CD14-positive monocyte (primary cell): ENCODE measurements at regions not wholly inside any gene's neighbourhood (a gene's known extent, or its start where the extent isn't known, plus 50 kb on each side); places are given as distances from the start of the nearest gene placed in this dataset.

Experiments used
- DNase-seq, 3 donors: peaks; one replicate each; pipeline ENCODE4 v3.0.0-alpha.2; 2011 to 2022
- H2AFZ ChIP-seq: 2 replicates; pipeline ENCODE4 v1.6.0; 2012; ENCODE audit warnings: mild to moderate bottlenecking, low read depth, low read length, inconsistent platforms; ENCODE audit not compliant: insufficient read depth, poor library complexity, severe bottlenecking
- H3K27ac ChIP-seq, 2 donors: 1 replicate in 1 of 2; 2 replicates in 1 of 2; pipeline ENCODE4 v1.5.1; 2012 to 2013; ENCODE audit warnings: low read length in 2 of 2, control low read depth in 1 of 2, inconsistent platforms in 1 of 2, low read depth in 1 of 2, mild to moderate bottlenecking in 1 of 2
- H3K27me3 ChIP-seq, 2 donors: one replicate each; pipeline versions ENCODE4 v1.6.0 to v1.6.1; 2011 to 2013; ENCODE audit warnings: low read length in 2 of 2; ENCODE audit not compliant: control insufficient read depth in 2 of 2, insufficient read depth in 2 of 2
- H3K36me3 ChIP-seq, 2 donors: replicated peaks in 1 of 2; 1 replicate in 1 of 2; 2 replicates in 1 of 2; pipeline versions ENCODE4 v1.5.1 to v1.6.1; 2012 to 2013; ENCODE audit warnings: low read length in 2 of 2, control low read depth in 1 of 2, inconsistent platforms in 1 of 2, mild to moderate bottlenecking in 1 of 2; ENCODE audit not compliant: insufficient read depth in 2 of 2, control insufficient read depth in 1 of 2
- H3K4me1 ChIP-seq, 2 donors: 1 replicate in 1 of 2; 2 replicates in 1 of 2; pipeline versions ENCODE4 v1.5.1 to v1.6.1; 2012 to 2013; ENCODE audit warnings: low read length in 2 of 2, control low read depth in 1 of 2, inconsistent platforms in 1 of 2, mild to moderate bottlenecking in 1 of 2, moderate library complexity in 1 of 2; ENCODE audit not compliant: insufficient read depth in 2 of 2, control insufficient read depth in 1 of 2
- H3K4me2 ChIP-seq: replicated peaks from 2 replicates; pipeline ENCODE3; 2012; ENCODE audit warnings: low read length, moderate library complexity, mild to moderate bottlenecking; ENCODE audit not compliant: poor library complexity, severe bottlenecking; ENCODE audit errors: extremely low read depth
- H3K4me3 ChIP-seq, 3 experiments: fragments of 200-600 bp in 1 of 3; sonication (generic) in 1 of 3; replicated peaks in 1 of 3; 1 replicate in 2 of 3; 2 replicates in 1 of 3; pipeline ENCODE4 v1.5.1; 2011 to 2013; ENCODE audit warnings: low read length in 3 of 3, mild to moderate bottlenecking in 3 of 3, control low read depth in 2 of 3, low read depth in 2 of 3, inconsistent platforms in 1 of 3, moderate library complexity in 1 of 3
- H3K79me2 ChIP-seq: 2 replicates; pipeline ENCODE4 v1.6.0; 2012; ENCODE audit warnings: mild to moderate bottlenecking, control low read depth, inconsistent platforms, low read length, moderate library complexity; ENCODE audit not compliant: insufficient read depth
- H3K9ac ChIP-seq: 2 replicates; pipeline ENCODE4 v1.6.0; 2017; ENCODE audit warnings: low read length, mild to moderate bottlenecking; ENCODE audit not compliant: insufficient read depth, poor library complexity, severe bottlenecking
- H3K9me3 ChIP-seq, 2 donors: replicated peaks in 1 of 2; 1 replicate in 1 of 2; 2 replicates in 1 of 2; pipeline versions ENCODE4 v1.5.1 to v1.6.1; 2012 to 2013; ENCODE audit warnings: low read length in 2 of 2, control low read depth in 1 of 2; ENCODE audit not compliant: control insufficient read depth in 1 of 2, insufficient read depth in 1 of 2
- H4K20me1 ChIP-seq: 2 replicates; pipeline ENCODE4 v1.6.0; 2012; ENCODE audit warnings: mild to moderate bottlenecking, low read length, control low read depth, moderate library complexity; ENCODE audit not compliant: insufficient read depth
- H3K27ac Mint-ChIP-seq, 7 donors: one replicate each; pipeline ENCODE4 v1.8.0; 2020; ENCODE audit warnings: mild to moderate bottlenecking in 7 of 7, mixed read lengths in 7 of 7, moderate library complexity in 6 of 7, inconsistent platforms in 2 of 7
- H3K27me3 Mint-ChIP-seq, 3 donors: one replicate each; pipeline ENCODE4 v1.8.0; 2021 to 2022; ENCODE audit warnings: low read depth in 3 of 3, mild to moderate bottlenecking in 3 of 3, mixed read lengths in 3 of 3, moderate library complexity in 3 of 3, inconsistent platforms in 1 of 3
- H3K36me3 Mint-ChIP-seq, 2 donors: one replicate each; pipeline ENCODE4 v1.8.0; 2020; ENCODE audit warnings: mixed read lengths in 2 of 2, inconsistent platforms in 1 of 2, mild to moderate bottlenecking in 1 of 2
- H3K4me1 Mint-ChIP-seq: one replicate; pipeline ENCODE4 v1.8.0; 2020; ENCODE audit warnings: mild to moderate bottlenecking, mixed read lengths
- H3K4me3 Mint-ChIP-seq, 2 donors: one replicate each; pipeline ENCODE4 v1.8.0; 2020; ENCODE audit warnings: mild to moderate bottlenecking in 2 of 2, mixed read lengths in 2 of 2, moderate library complexity in 1 of 2
- H3K9me3 Mint-ChIP-seq, 7 donors: one replicate each; pipeline ENCODE4 v1.8.0; 2020 to 2022; ENCODE audit warnings: mixed read lengths in 7 of 7, mild to moderate bottlenecking in 6 of 7, moderate library complexity in 6 of 7, inconsistent platforms in 2 of 7
- WGBS: methylation state at CpG from one replicate; pipeline ENCODE4 v1.1.5; 2013; ENCODE audit warnings: missing lambda C conversion rate; ENCODE audit not compliant: insufficient coverage; 5-methylcytosine and 5-hydroxymethylcytosine counted together
- intact Hi-C, 2 donors: fragments of 100-400 bp; cut with micrococcal nuclease; formaldehyde crosslinking; loops; one replicate each; pipeline versions ENCODE4 v1.15.0 to v1.15.1; 2023
- TF ChIP-seq, protein P1 (sequence below): fragments of 200-600 bp; IDR thresholded peaks from one replicate; pipeline ENCODE4 v1.8.0; 2022; ENCODE audit warnings: antibody characterized with exemption, mild to moderate bottlenecking

GRCh38 chr6:133773776-133774175 is 115.1 kb upstream of the TCF21 start:
- no peak overlapping the region for H3K27ac ChIP-seq
- no peak overlapping the region for H3K4me2 ChIP-seq
- no peak overlapping the region for H2AFZ ChIP-seq

DNA sequence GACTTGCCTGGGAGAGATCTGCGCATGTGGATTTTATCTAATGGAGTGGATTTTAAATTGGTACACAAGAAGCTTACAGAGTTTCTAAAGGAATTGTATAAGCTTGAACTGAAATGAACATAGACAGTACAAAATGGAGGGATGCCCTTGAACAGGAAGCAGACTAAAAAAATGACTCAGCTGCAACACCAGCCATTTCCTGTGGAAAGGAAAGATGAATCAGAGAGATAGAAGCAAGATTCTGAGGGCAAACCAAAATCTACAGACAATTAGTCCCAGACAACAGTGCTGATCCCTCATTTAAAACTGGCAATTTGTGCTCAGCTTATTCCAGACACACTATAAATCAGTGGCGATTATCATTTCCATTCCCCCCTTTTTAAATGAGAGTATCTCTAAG is 114.6 kb upstream of the TCF21 start:
- Histone ChIP-seq H4K20me1 (no peaks in the 10 kb centered on the region), H3K4me1 (no peaks in the 10 kb centered on the region), H3K4me3 (no peak overlapping the region), H3K4me2 (no peak overlapping the region), H3K36me3 (no peaks in the 10 kb centered on the region), H2AFZ (no peak overlapping the region), H3K9me3 (no peaks in the 10 kb centered on the region), H3K79me2 (no peaks in the 10 kb centered on the region), H3K9ac (no peak overlapping the region), H3K27ac (no peak overlapping the region), H3K27me3 (no peaks in the 10 kb centered on the region)
- H3K9me3 Mint-ChIP-seq: peaks cover 0 to 7% (median 0%) of the 10 kb centered on the region in 7 donors
- H3K4me1 Mint-ChIP-seq: no peaks in the 10 kb centered on the region
- TF ChIP-seq, protein P1, sequence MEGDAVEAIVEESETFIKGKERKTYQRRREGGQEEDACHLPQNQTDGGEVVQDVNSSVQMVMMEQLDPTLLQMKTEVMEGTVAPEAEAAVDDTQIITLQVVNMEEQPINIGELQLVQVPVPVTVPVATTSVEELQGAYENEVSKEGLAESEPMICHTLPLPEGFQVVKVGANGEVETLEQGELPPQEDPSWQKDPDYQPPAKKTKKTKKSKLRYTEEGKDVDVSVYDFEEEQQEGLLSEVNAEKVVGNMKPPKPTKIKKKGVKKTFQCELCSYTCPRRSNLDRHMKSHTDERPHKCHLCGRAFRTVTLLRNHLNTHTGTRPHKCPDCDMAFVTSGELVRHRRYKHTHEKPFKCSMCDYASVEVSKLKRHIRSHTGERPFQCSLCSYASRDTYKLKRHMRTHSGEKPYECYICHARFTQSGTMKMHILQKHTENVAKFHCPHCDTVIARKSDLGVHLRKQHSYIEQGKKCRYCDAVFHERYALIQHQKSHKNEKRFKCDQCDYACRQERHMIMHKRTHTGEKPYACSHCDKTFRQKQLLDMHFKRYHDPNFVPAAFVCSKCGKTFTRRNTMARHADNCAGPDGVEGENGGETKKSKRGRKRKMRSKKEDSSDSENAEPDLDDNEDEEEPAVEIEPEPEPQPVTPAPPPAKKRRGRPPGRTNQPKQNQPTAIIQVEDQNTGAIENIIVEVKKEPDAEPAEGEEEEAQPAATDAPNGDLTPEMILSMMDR: no peak
- H3K27ac Mint-ChIP-seq: no peak overlapping the region
- H3K36me3 Mint-ChIP-seq: no peaks in the 10 kb centered on the region
- H3K27me3 Mint-ChIP-seq: peaks cover 2 to 4% (median 3%) of the 10 kb centered on the region in 3 donors
- H3K4me3 Mint-ChIP-seq: no peak overlapping the region
- DNase-seq: no peak
- intact Hi-C loops: no loop called here
- no CpG with 5 or more reads among the region's 2 CpGs for WGBS

More at GRCh38 chr6:133773776-133774175, 115.1 kb upstream of the TCF21 start:
- TF ChIP-seq, protein P1: no peak
- peaks cover 2 to 4% (median 3%) of the 10 kb centered on the region in 3 donors for H3K27me3 Mint-ChIP-seq
- Histone ChIP-seq H4K20me1 (no peaks in the 10 kb centered on the region), H3K9ac (no peak overlapping the region), H3K4me3 (no peak overlapping the region), H3K79me2 (no peaks in the 10 kb centered on the region), H3K27me3 (no peaks in the 10 kb centered on the region), H3K36me3 (no peaks in the 10 kb centered on the region), H3K9me3 (no peaks in the 10 kb centered on the region), H3K4me1 (no peaks in the 10 kb centered on the region)
- no peaks in the 10 kb centered on the region for H3K36me3 Mint-ChIP-seq
- no CpG with 5 or more reads among the region's 2 CpGs for WGBS
- H3K4me1 Mint-ChIP-seq: no peaks in the 10 kb centered on the region
- no peak overlapping the region for H3K27ac Mint-ChIP-seq
- no peak overlapping the region for H3K4me3 Mint-ChIP-seq
- intact Hi-C loops: no loop called here
- H3K9me3 Mint-ChIP-seq: peaks cover 0 to 7% (median 0%) of the 10 kb centered on the region in 7 donors
- DNase-seq: no peak
